Neural crest cell (in vitro differentiated cells): ENCODE measurements at regions not wholly inside any gene's neighbourhood (a gene's known extent, or its start where the extent isn't known, plus 50 kb on each side); places are given as distances from the start of the nearest gene placed in this dataset.

Experiments
- DNase-seq: peaks from one replicate; pipeline ENCODE4 v3.0.0; 2021; ENCODE audit warnings: low read depth, mixed read lengths, low spot score
- H3K27ac Mint-ChIP-seq: one replicate; pipeline ENCODE4 v1.8.0; 2021; ENCODE audit warnings: mild to moderate bottlenecking, mixed read lengths; ENCODE audit not compliant: unreplicated experiment
- H3K27me3 Mint-ChIP-seq: 2 replicates; pipeline ENCODE4 v1.8.0; 2021; ENCODE audit warnings: low read depth, mild to moderate bottlenecking, mixed read lengths
- H3K36me3 Mint-ChIP-seq: 2 replicates; pipeline ENCODE4 v1.8.0; 2021; ENCODE audit warnings: low read depth, mild to moderate bottlenecking, mixed read lengths
- H3K4me1 Mint-ChIP-seq: 2 replicates; pipeline ENCODE4 v1.8.0; 2021; ENCODE audit warnings: mixed read lengths
- H3K4me3 Mint-ChIP-seq: one replicate; pipeline ENCODE4 v1.8.0; 2021; ENCODE audit warnings: mild to moderate bottlenecking, mixed read lengths
- H3K9me3 Mint-ChIP-seq: 2 replicates; pipeline ENCODE4 v1.8.0; 2021; ENCODE audit warnings: mixed read lengths
- TF ChIP-seq, protein P1 (sequence below): fragments of 200-600 bp; sonication (generic); conservative IDR thresholded peaks from 2 replicates; pipeline ENCODE4 v1.5.0; 2021; ENCODE audit warnings: antibody characterized with exemption, mild to moderate bottlenecking

DNA sequence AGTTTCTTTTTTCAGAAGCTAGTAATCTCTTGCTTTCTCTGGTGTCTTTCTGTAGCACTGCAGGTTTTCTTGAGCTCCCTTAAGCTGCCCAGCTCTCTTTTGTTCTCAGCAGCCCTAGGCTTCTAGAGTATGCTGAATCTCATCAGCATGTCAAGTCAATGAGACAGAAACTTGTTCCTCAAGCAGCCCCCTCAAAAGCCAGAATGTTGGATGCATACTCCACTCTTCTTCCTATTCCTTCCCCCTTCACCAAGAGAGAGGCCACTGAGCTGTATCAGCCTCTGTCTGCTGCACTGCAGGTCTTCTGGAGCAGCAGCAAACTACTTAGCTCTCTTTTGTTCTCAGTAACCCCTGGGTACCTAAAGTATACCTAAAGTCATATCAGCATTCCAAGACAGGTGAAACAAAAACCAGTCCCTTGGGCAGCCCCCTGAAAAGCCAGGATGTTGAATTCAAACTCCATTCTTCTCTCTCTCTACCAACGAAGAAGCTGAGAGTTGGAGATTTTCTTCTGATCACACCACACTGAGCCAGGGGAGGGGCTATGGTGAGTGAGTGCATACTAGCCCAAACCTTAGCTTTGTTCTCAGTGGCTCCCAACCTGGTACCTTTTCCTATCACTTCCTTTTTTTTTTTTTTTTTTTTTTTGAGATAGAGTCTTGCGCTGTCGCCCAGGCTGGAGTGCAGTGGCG lies 73.3 kb upstream of the WAC start:
- TF ChIP-seq, protein P1, sequence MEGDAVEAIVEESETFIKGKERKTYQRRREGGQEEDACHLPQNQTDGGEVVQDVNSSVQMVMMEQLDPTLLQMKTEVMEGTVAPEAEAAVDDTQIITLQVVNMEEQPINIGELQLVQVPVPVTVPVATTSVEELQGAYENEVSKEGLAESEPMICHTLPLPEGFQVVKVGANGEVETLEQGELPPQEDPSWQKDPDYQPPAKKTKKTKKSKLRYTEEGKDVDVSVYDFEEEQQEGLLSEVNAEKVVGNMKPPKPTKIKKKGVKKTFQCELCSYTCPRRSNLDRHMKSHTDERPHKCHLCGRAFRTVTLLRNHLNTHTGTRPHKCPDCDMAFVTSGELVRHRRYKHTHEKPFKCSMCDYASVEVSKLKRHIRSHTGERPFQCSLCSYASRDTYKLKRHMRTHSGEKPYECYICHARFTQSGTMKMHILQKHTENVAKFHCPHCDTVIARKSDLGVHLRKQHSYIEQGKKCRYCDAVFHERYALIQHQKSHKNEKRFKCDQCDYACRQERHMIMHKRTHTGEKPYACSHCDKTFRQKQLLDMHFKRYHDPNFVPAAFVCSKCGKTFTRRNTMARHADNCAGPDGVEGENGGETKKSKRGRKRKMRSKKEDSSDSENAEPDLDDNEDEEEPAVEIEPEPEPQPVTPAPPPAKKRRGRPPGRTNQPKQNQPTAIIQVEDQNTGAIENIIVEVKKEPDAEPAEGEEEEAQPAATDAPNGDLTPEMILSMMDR = no peak
- H3K4me1 Mint-ChIP-seq = peaks cover 10% of the 10 kb centered on the region
- DNase-seq = no peak
- no peaks in the 10 kb centered on the region for H3K9me3 Mint-ChIP-seq
- H3K36me3 Mint-ChIP-seq = no peaks in the 10 kb centered on the region
- peak overlapping the region; percentile 73 for H3K27ac Mint-ChIP-seq
- no peaks in the 10 kb centered on the region for H3K27me3 Mint-ChIP-seq
- H3K4me3 Mint-ChIP-seq = no peak overlapping the region

DNA sequence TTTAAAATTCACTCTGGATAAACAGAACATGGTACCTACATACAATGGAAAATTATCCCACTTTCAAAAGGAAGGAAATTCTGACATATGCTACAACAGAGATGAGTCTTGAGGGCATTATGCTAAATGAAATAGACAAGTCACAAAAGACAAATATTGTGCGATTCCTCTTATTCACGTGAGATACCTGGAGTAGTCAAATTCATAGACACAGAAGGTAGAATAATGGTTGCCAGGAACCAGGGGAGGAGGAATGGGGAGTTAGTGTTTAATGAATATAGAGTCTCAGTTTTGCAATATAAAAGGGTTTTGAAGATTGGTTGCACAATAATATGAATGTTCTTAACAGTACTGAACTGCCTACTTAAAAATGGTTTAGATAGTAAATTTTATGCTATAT lies 69.8 kb upstream of the WAC start:
- Mint-ChIP-seq H3K9me3 (no peaks in the 10 kb centered on the region), H3K36me3 (no peaks in the 10 kb centered on the region)

DNA sequence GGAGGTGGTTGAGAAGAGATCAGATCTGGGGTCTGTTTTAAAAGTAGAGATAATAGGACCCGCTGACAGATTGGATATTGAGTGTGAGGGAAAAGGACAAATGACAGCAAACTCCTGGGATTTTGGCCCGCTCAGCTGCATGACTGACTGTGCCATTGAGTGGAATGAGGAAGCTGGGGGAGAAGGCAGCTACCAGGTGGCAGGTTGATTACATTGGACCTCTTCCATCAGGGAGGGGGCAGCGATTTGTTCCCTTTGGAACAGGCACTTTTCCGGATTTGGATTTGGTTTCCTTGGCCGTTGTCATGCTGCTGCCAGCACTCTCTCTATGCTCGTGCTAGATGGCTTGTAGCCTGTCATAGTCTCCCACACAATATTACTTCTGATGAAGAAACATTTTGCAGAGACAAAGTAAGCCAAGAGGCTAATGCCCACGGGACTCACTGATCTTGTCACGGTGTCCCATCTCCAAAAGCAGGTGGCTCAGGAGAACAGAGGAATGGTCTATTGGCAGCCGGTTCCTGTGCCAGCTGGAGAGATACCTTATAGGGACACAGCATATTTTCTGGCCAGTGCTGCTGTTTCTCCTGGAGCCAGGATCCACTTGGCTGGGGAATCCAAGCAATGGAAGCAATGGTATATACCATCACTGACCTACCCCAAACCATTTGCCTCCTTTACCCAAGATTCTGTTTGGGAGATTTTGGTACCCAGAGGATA lies 69.1 kb upstream of the WAC start:
- Mint-ChIP-seq H3K27me3 (no peaks in the 10 kb centered on the region), H3K27ac (no peak overlapping the region), H3K4me1 (peaks cover 13% of the 10 kb centered on the region), H3K36me3 (no peaks in the 10 kb centered on the region), H3K9me3 (no peaks in the 10 kb centered on the region), H3K4me3 (no peak overlapping the region)
- DNase-seq = no peak
- TF ChIP-seq, protein P1 = no peak

More for the DNA sequence above, 69.8 kb upstream of the WAC start:
- TF ChIP-seq, protein P1 = no peak
- Mint-ChIP-seq H3K4me3 (no peak overlapping the region), H3K27me3 (no peaks in the 10 kb centered on the region), H3K27ac (no peak overlapping the region), H3K4me1 (peaks cover 13% of the 10 kb centered on the region)
- no peak for DNase-seq

DNA sequence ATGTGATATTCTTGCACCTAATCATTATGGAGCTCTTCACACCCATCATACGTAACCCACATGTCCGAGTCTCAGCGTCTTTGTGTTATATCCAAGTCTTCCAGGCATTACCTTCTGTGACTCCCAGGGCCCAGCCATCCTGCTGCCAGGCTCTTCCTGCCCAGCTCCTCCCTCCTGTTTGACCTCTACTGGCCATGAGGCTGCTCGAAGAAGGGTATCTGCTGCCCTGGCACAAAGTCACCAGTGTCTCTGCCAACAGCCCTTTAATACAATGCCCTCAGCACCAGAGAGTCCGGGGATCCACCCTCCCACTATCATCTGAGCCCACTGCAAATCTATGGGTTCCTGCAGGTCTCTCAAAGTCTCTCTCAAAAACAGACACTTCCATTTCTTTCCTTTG lies 65.3 kb upstream of the WAC start:
- H3K9me3 Mint-ChIP-seq = no peaks in the 10 kb centered on the region
- peaks cover 4% of the 10 kb centered on the region for H3K4me1 Mint-ChIP-seq
- H3K27ac Mint-ChIP-seq = no peak overlapping the region
- no peak for DNase-seq
- H3K4me3 Mint-ChIP-seq = no peak overlapping the region
- H3K36me3 Mint-ChIP-seq = no peaks in the 10 kb centered on the region
- TF ChIP-seq, protein P1 = no peak
- H3K27me3 Mint-ChIP-seq = no peaks in the 10 kb centered on the region

DNA sequence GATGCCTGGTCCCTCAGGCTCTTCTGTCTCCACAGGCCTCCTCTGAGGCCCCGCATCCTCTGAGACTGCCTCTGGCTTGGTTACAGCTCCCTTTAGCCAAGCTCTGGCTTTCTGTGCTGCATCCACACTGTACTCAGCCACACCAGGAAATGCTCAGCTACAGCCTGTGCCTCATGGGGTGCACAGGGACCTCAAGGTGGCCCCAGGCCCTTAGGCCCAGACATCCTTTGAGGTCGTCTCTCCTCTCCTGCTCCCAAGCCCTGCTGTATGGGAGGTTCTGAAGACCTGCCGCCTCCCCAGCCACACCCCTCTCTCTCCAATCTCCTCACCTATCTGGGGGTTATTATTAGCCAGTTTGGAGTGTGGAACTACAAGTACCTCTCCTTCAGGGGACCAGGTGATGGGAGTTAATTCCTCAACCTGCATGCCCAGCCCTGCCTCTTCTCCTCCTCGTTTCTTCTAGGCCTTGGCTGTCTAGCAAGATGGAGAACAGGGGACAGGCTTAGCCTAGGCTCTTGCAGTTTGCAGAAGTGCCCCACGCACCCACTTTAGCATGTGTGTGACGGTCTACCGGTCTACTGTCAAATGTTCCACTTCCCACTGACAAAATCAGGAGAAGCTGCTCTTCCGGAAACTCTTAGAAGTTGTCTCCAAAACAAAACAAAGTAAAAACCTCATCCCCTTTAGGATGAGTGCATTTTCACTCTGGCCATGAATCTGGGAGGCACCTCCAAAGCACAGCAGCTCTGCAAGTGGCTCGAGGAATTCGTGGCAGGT lies 64.0 kb upstream of the WAC start:
- DNase-seq = no peak
- Mint-ChIP-seq H3K4me1 (peaks cover 4% of the 10 kb centered on the region), H3K27me3 (no peaks in the 10 kb centered on the region), H3K9me3 (no peaks in the 10 kb centered on the region), H3K27ac (no peak overlapping the region), H3K36me3 (no peaks in the 10 kb centered on the region), H3K4me3 (no peak overlapping the region)
- TF ChIP-seq, protein P1 = no peak
